ENCODE measurements at regions not wholly inside any gene's neighbourhood (a gene's known extent, or its start where the extent isn't known, plus 50 kb on each side); places are given as distances from the start of the nearest gene placed in this dataset.
"Not testable (repeated sequence)": the region's sequence is repeated elsewhere in the genome, so short reads cannot be mapped to it uniquely, and the experiment has no call there.

DNA sequence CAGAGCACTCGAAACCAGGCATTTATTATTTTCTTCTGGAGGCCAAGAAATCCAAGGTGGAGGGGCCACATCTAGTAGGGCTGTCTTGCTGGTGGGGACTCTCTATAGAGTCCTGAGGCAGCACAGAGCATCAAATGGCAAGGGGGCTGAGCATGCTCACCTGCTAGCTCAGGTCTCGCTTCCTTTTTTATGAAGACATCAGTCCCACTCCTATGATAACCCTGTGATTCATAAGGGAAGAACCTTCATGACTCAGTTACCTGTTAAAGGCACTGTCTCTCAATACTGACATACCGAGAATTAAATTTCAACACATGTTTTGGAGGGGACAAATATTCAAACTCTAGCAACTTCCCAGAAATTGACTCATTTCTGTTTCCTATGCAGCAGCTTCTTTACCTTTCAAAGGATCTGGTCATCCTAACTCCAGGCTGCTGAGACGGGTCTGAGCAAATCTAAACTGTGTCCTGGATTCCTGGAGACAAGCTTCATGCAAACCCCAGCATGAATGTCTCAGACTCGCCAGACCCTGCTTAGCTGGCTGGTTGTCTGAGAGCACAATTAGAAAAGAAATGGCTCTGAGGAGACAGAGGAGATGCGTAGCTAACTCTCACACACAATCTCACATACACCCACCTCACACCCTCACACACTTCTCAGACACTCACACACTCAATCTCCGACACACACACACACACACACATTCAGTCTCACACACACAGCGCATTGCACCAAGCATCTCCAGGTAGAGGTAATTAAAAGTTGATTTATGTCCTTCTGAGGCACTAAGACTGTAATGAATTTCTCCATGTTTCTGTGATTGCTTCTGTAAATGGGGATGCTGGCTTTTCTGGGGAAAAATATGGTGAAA, 280.8 kb downstream of the BCL2L11 start:
- DNase-seq: not testable (repeated sequence)

DNA sequence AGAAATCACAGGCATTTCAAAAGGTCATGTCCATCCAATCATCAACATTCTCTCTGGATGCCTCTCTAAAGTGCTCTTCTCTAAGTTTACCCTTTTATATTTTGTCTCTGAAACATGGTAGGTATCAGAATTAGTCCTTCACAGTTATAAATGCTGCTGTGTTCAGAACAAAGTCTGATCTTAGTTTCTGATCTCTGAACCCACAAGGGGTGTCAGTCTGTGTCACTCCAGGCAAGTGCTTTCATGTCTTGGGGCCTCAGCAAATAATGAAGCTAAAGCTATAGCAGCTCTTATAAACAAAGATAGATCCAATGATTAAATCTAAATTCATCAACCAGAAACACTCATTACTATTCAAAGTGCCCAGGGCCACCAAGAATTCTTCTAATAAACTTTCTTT, 281.7 kb downstream of the BCL2L11 start:
- not testable (repeated sequence) for DNase-seq

DNA sequence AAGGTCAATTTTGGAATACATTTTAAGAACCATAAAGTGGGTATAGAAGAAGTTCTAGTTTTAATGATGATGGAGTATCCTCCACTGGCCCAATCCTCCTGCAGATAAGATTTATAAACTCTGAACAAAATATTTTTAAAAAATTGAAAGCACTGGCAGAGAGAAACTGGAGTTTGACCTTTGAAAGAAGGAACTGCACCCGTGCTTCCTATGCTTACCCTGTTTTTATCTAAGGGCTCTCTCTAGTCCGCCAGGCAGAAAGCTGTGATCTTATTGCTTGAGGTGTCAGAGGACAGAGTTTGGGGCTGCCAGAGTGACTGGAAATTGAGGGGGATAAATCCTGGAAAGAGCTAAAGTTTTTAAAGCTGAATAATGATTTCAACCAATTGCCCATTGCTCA, 282.6 kb downstream of the BCL2L11 start:
- not testable (repeated sequence) for DNase-seq

DNA sequence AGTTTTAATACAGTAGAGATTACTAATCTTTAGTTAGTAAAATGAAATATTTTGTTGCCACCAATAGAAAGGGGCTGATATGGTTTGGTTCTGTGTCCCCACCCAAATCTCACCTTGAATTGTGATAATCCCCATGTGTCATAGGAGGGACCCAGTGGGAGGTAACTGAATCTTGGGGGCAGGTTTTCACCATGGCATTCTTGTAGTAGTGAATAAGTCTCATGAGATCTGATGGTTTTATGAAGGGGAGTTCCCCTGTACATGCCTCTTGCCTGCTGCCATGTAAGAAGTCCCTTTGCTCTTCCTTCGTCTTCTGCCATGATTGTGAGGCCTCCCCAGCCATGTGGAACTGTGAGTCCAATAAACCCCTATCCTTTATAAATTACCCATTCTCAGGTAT, 285.9 kb downstream of the BCL2L11 start:
- not testable (repeated sequence) for DNase-seq

DNA sequence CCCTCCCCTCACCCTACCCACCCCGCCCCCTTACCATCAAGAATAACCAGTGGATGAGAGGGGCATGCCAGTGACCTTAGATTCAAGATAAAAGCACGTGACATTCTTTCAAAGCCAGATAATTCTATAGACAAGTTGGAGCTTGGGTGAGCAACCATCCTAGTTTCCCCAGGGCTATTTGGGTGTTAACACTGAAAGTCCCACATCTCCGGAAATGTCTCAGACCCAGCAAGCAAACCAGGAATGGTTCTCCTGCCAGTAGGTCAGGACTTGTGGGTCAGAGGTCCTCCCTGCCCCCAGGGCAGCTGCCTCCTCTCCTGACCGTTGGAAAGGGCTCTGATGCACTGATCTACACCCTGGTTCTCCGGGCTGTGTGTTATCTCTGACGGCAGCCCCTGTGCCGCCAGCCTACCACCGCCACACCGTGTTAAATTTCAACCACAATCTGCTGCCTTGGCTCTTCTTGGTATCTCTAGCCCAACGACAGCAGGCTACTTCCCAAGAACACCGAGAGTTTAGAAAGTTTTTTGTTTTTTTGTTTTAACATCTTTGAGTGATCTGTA, 287.0 kb downstream of the BCL2L11 start:
- not testable (repeated sequence) for DNase-seq

DNA sequence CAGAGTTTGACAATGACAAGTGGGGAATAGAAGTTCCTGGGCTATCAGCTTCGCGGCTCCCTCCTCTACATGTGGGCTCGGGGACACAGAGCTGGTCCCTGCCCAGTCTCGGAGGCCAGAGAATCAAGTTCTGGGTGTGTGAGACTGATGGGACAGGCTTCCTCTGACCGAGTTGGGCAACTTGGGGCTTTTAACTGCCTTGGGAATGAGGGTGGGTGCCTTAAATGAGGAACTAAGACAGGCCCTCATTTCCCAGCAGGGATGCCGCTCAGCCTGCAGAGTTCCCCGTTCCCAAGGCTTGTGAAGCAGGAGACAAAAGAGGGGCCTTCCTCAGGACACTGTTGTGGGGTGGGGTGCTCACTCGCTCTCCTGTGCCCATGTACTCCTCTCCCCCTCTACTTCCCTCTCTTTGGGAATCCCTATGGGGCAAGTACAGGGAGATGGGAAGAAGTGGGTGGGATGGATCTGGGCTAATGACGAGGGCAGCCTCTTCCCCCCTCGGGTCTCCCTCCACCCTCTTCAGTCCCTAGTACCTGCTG, 290.2 kb downstream of the BCL2L11 start:
- not testable (repeated sequence) for DNase-seq

DNA sequence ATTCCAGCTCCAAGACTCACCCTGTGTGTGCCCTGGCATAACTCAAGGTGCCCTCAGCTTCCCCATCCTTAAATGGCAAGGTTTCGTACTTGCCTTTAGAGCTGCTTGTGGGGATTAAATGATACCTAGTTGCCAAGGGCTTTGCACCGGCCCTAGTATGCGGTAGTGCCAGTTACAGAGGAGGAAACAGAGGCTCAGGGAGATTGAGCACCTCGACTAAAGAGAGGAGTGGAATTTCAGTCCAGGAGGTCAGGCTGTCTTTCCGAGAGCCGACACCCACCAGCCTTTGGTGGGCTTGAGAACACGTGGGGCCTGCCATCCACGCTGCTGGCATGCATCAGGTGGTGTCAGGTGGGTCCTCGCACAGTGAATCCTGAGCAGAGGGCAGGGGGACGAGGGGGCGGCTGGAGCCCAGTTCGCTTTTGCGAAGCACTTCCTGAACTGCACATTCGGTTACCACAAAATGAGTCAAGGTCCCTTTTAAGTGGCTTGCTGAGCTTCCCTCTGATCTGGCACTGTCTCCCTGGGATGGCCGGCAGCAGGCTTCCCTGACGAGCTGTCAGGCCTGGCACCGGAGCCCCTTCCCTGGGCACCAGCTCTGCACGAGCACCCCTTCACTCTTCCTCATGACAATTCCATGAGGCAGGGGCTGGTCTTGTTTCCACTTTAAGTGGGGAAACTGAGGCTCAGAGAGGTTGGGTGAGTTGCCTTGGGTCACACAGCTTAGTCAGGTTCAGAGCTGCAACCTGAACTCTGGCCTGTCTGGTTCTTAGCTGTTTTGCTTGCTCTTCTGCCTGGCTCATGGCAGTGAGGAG, 291.4 kb downstream of the BCL2L11 start:
- DNase-seq: not testable (repeated sequence)

DNA sequence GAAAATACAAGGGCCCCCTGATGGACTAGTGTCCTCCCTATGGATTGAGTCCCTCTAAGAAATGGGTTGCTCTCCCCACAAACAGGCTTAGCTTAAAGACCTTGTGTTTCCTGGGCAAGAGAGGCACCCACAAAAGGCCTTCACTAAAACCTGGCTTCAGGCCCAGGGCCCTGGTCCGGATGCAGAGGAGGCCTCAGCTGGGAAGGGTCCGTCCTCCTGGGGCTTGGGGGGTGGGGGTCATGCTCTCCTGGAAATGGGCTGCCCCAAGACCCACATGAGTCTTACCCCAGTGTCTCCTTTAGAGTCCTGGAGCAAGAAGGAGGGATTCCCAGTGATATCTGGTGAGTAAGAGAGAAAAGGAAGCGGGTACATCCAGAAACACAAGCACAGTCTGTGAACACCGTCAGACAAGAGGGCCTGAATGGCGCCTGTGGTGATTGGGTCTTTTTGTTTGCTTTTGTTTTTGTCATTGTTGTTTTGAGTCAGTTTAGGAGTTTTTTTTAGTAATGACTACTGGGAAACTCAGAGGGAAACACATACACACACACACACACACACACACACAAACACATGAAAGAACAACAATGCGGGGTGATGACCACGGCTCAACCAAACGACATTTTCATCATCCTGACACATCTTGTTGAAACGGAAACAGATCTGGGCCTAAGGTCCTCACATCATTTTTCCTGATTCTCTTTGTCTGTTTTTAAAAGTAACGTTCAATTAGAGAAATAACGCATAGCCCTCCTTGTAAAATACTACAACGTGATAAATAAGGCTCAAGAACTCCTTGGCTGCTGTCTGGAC, 292.3 kb downstream of the BCL2L11 start:
- DNase-seq: not testable (repeated sequence)

DNA sequence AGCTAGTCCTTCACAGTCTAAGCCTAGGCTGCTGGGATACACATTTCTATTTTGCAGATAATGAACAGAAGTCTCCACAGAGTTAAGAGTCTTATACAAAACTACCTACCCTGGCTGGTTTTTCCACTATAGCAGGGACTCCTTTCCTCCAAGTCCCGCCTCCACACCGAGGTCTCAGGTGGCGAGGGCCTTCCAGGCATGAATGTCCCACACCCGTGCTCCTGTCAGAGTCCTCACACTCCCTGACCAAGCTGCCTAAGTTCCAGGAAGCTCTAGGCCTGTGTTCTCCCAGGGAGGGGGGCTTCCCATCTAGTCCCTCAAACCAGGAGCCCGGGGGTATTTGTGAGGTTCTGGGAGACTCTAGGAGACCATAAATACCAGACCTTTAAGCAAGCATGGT, 293.2 kb downstream of the BCL2L11 start:
- not testable (repeated sequence) for DNase-seq

DNA sequence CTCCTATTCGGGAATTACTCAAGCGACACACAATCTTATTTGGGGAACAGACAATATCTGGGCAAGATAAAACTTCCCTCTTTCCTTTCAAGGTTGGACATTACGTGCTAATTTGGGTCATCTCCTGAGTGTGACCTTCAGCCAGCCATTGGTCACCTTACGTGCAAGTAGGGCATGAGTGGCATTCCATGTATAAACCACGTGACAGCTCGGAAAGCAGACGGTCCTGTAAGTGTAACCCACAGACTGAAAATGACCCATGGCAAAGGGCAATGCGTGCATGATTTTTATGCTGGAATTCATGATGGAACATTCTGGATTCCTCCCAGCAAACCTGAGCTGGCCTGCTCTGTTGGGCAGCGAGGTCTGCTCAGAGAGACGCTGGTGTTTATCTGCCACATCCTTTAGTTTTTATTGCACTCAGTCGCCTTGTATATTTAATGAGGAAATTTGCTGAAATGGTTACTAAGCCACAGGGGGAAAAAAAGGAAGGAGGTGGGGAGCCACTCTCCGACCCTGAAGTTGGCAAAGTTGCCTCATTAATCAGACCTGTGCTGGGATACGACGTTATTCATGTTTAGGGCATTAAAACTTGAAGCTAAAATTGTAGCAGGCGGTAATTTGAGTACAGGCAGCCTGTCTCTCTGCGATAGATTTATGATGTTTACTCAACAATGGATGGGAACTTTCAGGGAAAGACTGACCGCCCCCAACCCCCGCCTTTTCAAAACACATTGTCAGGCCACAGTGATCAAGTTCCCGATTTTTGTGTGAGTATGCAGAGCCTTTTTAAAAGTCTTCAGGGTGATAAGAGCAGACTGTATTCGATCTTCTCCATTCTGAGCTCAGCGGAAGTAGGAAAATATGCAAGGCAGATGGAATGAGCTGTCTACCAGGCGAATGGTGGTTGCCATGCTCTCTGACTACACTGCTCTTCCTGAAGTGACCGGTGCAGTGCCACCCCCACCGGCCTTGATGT, 295.3 kb downstream of the BCL2L11 start:
- DNase-seq: not testable (repeated sequence)

DNA sequence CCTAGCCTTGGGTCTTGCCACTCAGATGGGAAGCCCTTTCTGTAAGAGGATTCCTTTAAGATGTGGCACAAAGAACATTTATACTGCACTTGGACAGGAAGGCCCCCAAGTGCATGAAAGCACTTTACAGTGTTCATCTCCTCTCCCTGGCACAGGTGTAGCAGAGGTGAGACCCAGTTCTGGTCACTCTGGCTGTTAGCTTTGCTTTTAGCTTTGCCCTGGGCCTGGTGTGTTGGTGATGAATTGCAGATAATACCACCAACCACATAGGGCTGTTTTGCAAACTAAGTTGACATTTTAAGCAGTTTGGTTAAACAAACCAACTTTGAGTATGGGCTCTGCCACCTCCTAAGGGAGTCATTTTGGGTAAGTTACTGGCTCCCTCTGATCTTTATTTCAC, 296.3 kb downstream of the BCL2L11 start:
- not testable (repeated sequence) for DNase-seq

DNA sequence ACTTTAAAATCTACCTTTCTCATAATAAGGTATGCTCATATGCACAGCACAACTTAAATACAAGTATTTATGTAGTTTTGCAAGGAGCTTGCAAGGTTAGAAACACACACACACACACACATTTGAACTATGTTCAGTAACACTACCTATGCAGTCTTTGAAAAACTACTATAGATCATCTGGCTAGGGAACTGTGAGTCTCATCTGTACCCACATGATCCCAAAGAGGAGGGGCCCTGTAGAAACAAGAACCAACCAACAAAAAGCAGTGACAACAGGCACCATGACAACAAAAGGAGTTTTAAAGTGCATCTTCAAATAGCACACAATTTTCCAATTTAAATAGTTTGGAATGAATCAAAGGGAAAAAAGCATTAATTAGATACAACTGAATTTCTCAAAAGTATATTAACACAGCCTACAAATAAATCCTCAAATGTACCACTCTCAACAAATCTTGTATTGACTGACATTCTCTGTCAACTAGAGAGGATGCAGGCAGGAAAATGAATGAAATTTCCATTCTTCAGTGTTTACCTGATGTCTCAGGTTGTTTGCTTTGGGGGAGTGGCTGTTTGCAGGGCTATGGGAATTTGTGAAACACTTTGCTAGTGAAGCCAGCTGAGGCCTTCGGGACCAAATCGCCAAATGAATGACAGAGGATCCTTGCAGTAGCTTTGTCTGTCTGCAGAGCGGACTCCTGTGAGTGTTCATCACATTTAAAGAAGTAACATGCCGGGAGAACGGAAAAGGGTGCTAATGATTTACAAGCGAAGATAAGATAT, 297.6 kb downstream of the BCL2L11 start:
- DNase-seq: not testable (repeated sequence)

DNA sequence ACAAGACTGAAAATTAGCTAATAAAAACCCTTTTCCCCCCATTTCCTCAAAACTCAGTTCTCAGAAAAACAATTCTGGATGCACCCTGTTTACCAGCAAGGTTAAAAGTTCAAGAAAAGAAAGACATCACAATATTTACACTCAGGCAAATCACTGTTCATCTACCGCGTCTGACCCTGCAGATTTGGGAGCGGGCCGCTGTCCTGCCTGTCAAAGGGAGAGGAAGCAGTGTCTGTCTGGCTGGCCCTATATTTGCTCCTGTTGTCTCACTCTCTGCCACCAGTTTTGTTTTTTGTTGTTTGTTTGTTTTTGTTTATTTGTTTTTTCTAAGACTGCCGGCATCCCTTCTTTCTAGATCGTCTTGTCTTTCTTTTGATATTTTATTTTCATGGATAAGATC, 299.4 kb downstream of the BCL2L11 start:
- DNase-seq: not testable (repeated sequence)

DNA sequence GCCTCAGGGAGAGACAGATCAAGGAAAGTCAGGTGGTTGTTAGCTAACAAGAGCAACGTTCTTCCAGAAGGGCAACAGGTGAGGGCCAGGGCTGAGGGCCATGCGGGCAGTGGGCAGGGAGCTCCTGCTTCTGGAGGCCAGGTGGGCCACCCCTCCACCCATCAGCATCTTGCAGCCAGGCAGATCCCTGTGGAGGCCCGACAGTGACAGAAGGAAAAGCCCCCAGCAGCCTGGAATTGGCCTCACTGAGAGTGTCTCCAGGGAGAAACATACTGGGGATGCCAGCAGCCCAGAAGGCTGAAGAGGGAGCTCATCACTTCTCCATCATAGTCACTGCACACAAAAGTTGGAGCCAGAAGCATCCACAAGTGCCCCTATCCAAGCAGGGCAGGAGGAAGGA, 300.1 kb downstream of the BCL2L11 start:
- DNase-seq: not testable (repeated sequence)

DNA sequence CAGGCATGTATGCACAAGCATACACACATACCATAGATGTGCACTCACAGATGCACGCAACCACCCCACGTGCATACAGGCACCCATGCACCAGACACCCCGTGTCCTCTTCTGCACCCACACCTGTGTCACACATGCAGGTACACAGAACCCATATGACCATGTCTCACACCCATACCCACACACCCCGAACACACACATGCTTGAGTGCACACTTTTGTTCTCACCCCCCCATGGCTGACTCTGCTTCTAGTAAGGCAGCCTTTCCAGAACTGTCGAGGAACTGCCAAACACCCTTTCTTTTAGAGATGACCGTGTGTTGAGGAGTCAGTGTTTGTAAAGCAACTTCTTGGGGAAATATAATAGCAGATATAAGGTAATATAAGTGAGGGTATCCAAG, 301.2 kb downstream of the BCL2L11 start:
- not testable (repeated sequence) for DNase-seq

DNA sequence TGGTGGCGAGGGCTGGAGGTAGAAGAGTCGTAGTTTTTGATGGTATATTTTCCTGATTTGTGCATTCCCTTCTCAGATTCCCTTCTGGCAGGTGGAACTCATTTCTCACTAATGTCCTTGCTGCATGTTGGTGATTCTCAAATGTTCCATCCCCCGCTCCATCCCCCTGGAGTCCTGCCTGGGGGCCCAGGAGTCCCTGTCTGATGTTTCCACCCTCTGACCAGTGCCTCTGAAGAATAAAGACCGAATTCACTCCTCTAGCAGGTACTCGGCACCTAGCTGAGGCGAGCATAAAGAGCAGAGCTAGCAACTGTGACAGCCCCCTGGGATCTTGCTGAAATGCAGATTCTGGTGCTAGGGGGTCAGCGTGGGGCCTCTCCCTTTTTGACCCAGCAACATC, 301.8 kb downstream of the BCL2L11 start:
- DNase-seq: not testable (repeated sequence)

DNA sequence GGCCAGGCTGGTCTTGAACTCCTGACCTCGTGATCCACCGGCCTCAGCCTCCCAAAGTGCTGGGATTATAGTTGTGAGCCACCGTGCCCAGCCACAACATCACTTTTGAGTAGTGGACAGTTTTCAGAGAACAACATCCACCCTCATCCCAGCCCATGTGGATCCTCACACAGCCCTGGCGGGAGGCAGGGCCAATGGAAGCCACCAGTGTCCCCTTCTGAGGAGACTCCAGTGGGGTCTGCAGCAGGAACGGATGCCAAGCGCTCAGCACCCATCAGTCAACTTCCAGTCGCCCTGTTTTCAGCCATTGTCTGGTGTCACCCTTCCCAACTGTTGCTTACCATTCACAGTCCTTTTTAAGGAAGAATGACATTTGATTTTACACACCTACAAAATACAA, 302.5 kb downstream of the BCL2L11 start:
- DNase-seq: not testable (repeated sequence)

DNA sequence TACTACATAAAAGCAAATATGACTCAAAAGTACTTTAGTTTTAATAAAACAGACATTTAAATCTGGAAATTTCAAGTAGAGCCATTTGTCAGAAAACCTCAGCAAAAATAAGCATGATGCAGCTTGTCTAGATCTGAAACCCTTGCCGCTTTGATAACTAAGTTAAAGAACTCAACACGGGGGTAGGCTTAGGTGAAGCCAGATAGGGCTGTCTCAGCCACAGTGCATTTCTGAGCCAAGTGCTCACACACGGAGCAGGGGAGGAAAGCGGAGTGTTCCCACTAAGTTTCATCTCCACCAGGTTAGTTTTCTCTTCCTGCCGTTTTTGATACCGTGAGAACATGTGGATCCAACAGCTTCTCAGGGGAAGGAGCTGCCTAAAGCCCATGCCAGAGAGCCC, 303.5 kb downstream of the BCL2L11 start:
- DNase-seq: not testable (repeated sequence)

DNA sequence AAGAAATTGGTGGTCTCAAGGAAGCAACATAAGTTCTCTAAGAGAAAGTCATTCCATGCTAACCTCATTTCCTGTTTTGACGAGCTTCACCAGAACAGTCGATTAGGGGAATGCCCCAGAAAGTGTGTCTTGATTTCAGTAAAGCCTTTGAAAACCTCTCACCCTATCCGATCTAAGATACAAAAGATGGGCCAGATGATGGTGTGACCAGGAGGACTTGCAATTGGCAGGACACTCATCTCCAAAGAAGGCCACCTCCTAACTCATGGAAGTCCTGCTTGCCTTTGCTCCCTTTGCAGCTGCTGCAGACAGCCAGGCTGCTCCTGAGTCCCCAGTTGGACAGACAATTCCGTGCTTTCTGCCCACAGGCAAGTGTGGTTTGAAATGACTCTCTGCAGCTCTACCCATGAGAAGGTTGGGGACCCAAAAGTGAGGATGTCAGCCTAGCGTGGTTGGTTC, 304.2 kb downstream of the BCL2L11 start:
- DNase-seq: not testable (repeated sequence)

Data from right kidney (tissue), 1 donor.